ENCODE measurements at regions not wholly inside any gene's neighbourhood (a gene's known extent, or its start where the extent isn't known, plus 50 kb on each side); places are given as distances from the start of the nearest gene placed in this dataset.

DNA sequence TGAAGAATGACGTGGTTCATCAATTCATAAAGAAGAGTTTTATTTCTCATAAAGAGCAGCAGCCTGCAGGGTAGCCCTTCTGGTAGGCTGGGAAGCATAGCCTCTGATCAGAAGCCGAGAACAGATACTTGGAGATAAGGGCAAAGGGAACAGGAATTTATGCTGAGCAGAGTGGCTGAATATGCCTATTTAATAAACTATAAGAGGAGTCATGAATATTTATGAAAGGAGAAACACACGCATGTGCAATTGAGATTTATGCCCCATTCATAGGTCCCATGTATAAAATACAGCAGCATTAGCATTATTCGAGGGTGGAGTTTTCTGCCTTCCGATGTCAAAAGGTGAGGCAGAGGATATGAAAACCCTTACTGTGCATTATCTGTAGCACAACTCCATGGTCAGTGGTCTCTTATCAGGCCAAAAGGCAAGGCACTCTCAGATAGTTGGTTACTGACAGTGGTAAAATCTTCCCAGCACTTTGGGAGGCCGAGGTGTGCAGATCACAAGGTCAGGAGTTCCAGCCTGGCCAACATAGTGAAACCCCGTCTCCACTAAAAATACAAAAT lies 569.1 kb downstream of the ACTL7B start:
- Histone ChIP-seq H3K9me3 (no peaks in the 10 kb centered on the region), H3K4me3 (no peak overlapping the region), H3K36me3 (no peaks in the 10 kb centered on the region), H3K4me1 (ENCODE audit: insufficient read depth) (no peaks in the 10 kb centered on the region), H3K27ac (no peak overlapping the region), H3K27me3 (no peaks in the 10 kb centered on the region)
- no peak for TF ChIP-seq CTCF (IDR thresholded peaks at IDR 0.05)
- TF ChIP-seq POLR2A (IDR thresholded peaks at IDR 0.05): no peak
- no peak for TF ChIP-seq EP300 (IDR thresholded peaks at IDR 0.05)
- intact Hi-C loops (cut with DNase I): no loop called here
- no peak for DNase-seq
- 86 to 94% (median 92%) methylated on average over 7 of the region's 7 CpGs for WGBS, 3 donors

GRCh38 chr9:108283696-108284095 lies 572.1 kb downstream of the ACTL7B start:
- DNase-seq: no peak
- H3K4me1 ChIP-seq (ENCODE audit: insufficient read depth): no peaks in the 10 kb centered on the region
- H3K27me3 ChIP-seq: no peaks in the 10 kb centered on the region
- WGBS, 3 donors: 59 to 71% (median 59%) methylated on average over 6 of the region's 6 CpGs
- no peaks in the 10 kb centered on the region for H3K9me3 ChIP-seq
- no peak overlapping the region for H3K4me3 ChIP-seq
- intact Hi-C loops (cut with DNase I): no loop called here
- TF ChIP-seq CTCF (IDR thresholded peaks at IDR 0.05): no peak
- TF ChIP-seq POLR2A (IDR thresholded peaks at IDR 0.05): no peak
- TF ChIP-seq EP300 (IDR thresholded peaks at IDR 0.05): no peak
- H3K27ac ChIP-seq: no peak overlapping the region
- H3K36me3 ChIP-seq: no peaks in the 10 kb centered on the region

- WGBS, 3 donors: 74 to 83% (median 75%) methylated on average over 4 of the region's 4 CpGs
- intact Hi-C loops (cut with DNase I): no loop called here
- no peak overlapping the region for H3K27ac ChIP-seq
- no peaks in the 10 kb centered on the region for H3K4me1 ChIP-seq (ENCODE audit: insufficient read depth)
- H3K36me3 ChIP-seq: no peaks in the 10 kb centered on the region
- TF ChIP-seq CTCF (IDR thresholded peaks at IDR 0.05) (no peak), EP300 (IDR thresholded peaks at IDR 0.05) (no peak), POLR2A (IDR thresholded peaks at IDR 0.05) (no peak)
- no peak overlapping the region for H3K4me3 ChIP-seq
- no peak for DNase-seq
- H3K9me3 ChIP-seq: no peaks in the 10 kb centered on the region
- H3K27me3 ChIP-seq: no peaks in the 10 kb centered on the region
Observed at GRCh38 chr9:108282872-108283271, 572.9 kb downstream of the ACTL7B start.

GRCh38 chr9:108281696-108282095 lies 574.1 kb downstream of the ACTL7B start:
- Histone ChIP-seq H3K27ac (no peak overlapping the region), H3K36me3 (no peaks in the 10 kb centered on the region), H3K4me3 (no peak overlapping the region), H3K4me1 (ENCODE audit: insufficient read depth) (no peaks in the 10 kb centered on the region), H3K9me3 (no peaks in the 10 kb centered on the region), H3K27me3 (no peaks in the 10 kb centered on the region)
- TF ChIP-seq EP300 (IDR thresholded peaks at IDR 0.05): no peak
- TF ChIP-seq CTCF (IDR thresholded peaks at IDR 0.05): no peak
- TF ChIP-seq POLR2A (IDR thresholded peaks at IDR 0.05): no peak
- WGBS, 3 donors: 67 to 84% (median 74%) methylated on average over 1 of the region's 1 CpG
- intact Hi-C loops (cut with DNase I): no loop called here
- no peak for DNase-seq
